GM21825 (cell line): ENCODE measurements at regions not wholly inside any gene's neighbourhood (a gene's known extent, or its start where the extent isn't known, plus 50 kb on each side); places are given as distances from the start of the nearest gene placed in this dataset.

Source experiments
- ATAC-seq: cut with Tn5 transposase; IDR thresholded peaks from one replicate; pipeline ENCODE4 v1.9.1; 2021; ENCODE audit warnings: mild to moderate bottlenecking, moderate library complexity; ENCODE audit not compliant: unreplicated experiment

- no peak for ATAC-seq
Observed at GRCh38 chr4:28518561-28519165, 1658.0 kb downstream of the STIM2 start.

- ATAC-seq = no peak
Observed at GRCh38 chr4:28523681-28524190, 1663.1 kb downstream of the STIM2 start.

- no peak for ATAC-seq
Observed at GRCh38 chr4:28536124-28536523, 1675.5 kb downstream of the STIM2 start.

GRCh38 chr4:28545986-28546385 is 1685.3 kb downstream of the STIM2 start:
- no peak for ATAC-seq

GRCh38 chr4:28548136-28548535 is 1687.5 kb downstream of the STIM2 start:
- ATAC-seq = no peak

GRCh38 chr4:28548594-28548993 is 1688.0 kb downstream of the STIM2 start:
- ATAC-seq = no peak

- ATAC-seq = no peak
Observed at GRCh38 chr4:28555866-28556265, 1695.2 kb downstream of the STIM2 start.

- no peak for ATAC-seq
Observed at GRCh38 chr4:28557755-28558154, 1697.1 kb downstream of the STIM2 start.

GRCh38 chr4:28558895-28559294 is 1698.3 kb downstream of the STIM2 start:
- no peak for ATAC-seq

GRCh38 chr4:28562913-28563312 is 1702.3 kb downstream of the STIM2 start:
- no peak for ATAC-seq

- ATAC-seq = no peak
Observed at GRCh38 chr4:28565396-28565795, 1704.8 kb downstream of the STIM2 start.

GRCh38 chr4:28600958-28601357 is 1740.3 kb downstream of the STIM2 start:
- no peak for ATAC-seq

GRCh38 chr4:28621591-28621990 is 1761.0 kb downstream of the STIM2 start:
- ATAC-seq = no peak

GRCh38 chr4:28636971-28637370 is 1776.3 kb downstream of the STIM2 start:
- ATAC-seq = no peak

- ATAC-seq = no peak
Observed at GRCh38 chr4:28639747-28640146, 1779.1 kb downstream of the STIM2 start.

- no peak for ATAC-seq
Observed at GRCh38 chr4:28654618-28655017, 1794.0 kb downstream of the STIM2 start.

- ATAC-seq = no peak
Observed at GRCh38 chr4:28665306-28665705, 1804.7 kb downstream of the STIM2 start.

GRCh38 chr4:28675582-28675981 is 1814.9 kb downstream of the STIM2 start:
- ATAC-seq = no peak

- ATAC-seq = no peak
Observed at GRCh38 chr4:28677808-28678207, 1817.2 kb downstream of the STIM2 start.

- no peak for ATAC-seq
Observed at GRCh38 chr4:28682847-28683246, 1822.2 kb downstream of the STIM2 start.

- ATAC-seq = no peak
Observed at GRCh38 chr4:28686618-28687017, 1826.0 kb downstream of the STIM2 start.

- no peak for ATAC-seq
Observed at GRCh38 chr4:28690890-28691289, 1830.2 kb downstream of the STIM2 start.

GRCh38 chr4:28702571-28702970 is 1841.9 kb downstream of the STIM2 start:
- no peak for ATAC-seq
